ENCODE measurements at regions not wholly inside any gene's neighbourhood (a gene's known extent, or its start where the extent isn't known, plus 50 kb on each side); places are given as distances from the start of the nearest gene placed in this dataset.
A peak's percentile ranks its signal among the peaks of the same experiment; 100 is the strongest.

DNA sequence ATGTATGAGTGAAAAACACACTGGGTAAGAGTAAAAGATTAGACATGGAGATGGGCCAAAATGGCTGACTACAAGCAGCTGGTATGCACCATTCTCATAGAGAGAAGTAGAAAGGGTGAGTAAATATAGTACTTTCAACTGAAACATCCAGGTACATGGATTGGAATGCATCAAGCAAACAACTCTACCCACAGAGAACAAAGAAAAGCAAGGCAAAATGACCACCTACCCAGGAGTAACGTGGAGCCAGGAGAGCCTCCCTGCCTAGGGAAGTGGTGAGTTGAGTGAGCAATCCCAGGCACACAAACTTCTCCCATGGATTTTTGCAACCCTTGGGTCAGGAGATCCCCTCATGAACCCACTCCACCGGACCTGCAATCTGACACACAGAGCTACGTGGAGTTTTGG is 212.8 kb downstream of the PTN start:
- ChIA-PET CTCF (interaction anchor here (0.6 kb wide), 2 partner anchors 14 to 494 kb away, joined by 3 to 7 read pairs; no protein-coding TSS in a partner anchor), POLR2A (interaction anchor here (0.6 kb wide), 1 partner anchor 385 kb away, joined by 3 read pairs; no protein-coding TSS in a partner anchor)
- Mint-ChIP-seq H3K4me1 (ENCODE audit: insufficient read depth, unreplicated experiment) (no peaks in the 10 kb centered on the region), H3K9me3 (ENCODE audit: unreplicated experiment) (peaks cover 7% of the 10 kb centered on the region), H3K36me3 (ENCODE audit: insufficient read depth, unreplicated experiment) (no peaks in the 10 kb centered on the region), H3K27me3 (ENCODE audit: insufficient read depth, unreplicated experiment) (no peaks in the 10 kb centered on the region), H3K27ac (ENCODE audit: low read depth, unreplicated experiment) (no peak overlapping the region), H3K4me3 (ENCODE audit: unreplicated experiment) (no peak overlapping the region)
- intact Hi-C loops (cut with micrococcal nuclease) = no loop called here
- no TSS peak for BruUV-seq (replicated peaks)
- peak; percentile 11 for DNase-seq (ENCODE audit: unreplicated experiment)
- TF ChIP-seq, protein P1, sequence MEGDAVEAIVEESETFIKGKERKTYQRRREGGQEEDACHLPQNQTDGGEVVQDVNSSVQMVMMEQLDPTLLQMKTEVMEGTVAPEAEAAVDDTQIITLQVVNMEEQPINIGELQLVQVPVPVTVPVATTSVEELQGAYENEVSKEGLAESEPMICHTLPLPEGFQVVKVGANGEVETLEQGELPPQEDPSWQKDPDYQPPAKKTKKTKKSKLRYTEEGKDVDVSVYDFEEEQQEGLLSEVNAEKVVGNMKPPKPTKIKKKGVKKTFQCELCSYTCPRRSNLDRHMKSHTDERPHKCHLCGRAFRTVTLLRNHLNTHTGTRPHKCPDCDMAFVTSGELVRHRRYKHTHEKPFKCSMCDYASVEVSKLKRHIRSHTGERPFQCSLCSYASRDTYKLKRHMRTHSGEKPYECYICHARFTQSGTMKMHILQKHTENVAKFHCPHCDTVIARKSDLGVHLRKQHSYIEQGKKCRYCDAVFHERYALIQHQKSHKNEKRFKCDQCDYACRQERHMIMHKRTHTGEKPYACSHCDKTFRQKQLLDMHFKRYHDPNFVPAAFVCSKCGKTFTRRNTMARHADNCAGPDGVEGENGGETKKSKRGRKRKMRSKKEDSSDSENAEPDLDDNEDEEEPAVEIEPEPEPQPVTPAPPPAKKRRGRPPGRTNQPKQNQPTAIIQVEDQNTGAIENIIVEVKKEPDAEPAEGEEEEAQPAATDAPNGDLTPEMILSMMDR (IDR thresholded peaks at IDR 0.05; ENCODE audit: unreplicated experiment) = no peak

DNA sequence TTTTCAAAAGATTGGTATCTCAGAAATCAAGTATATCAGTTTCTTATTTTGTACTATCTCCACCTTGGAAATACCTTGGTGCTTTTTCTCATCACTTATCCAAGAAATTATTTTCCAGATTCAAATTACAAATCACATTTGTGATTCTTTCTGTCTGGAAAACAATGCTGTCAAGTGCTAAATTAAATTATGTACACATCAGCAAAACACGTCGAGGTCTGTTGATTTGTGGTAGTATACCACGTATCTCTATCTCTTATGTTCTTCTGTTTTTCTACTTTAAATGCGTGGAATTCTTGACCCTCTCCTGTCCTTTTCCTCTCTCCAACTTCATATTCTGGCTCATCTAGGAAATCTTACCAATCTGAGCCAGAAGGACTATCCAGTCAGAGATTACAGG is 214.5 kb downstream of the PTN start:
- no peak overlapping the region for H3K4me3 Mint-ChIP-seq (ENCODE audit: unreplicated experiment)
- no peaks in the 10 kb centered on the region for H3K36me3 Mint-ChIP-seq (ENCODE audit: insufficient read depth, unreplicated experiment)
- intact Hi-C loops (cut with micrococcal nuclease) = no loop called here
- CTCF ChIA-PET = no interaction called here
- POLR2A ChIA-PET = no interaction called here
- DNase-seq (ENCODE audit: unreplicated experiment) = no peak
- no peaks in the 10 kb centered on the region for H3K27me3 Mint-ChIP-seq (ENCODE audit: insufficient read depth, unreplicated experiment)
- H3K9me3 Mint-ChIP-seq (ENCODE audit: unreplicated experiment) = peaks cover 7% of the 10 kb centered on the region
- H3K4me1 Mint-ChIP-seq (ENCODE audit: insufficient read depth, unreplicated experiment) = no peaks in the 10 kb centered on the region
- TF ChIP-seq, protein P1 (IDR thresholded peaks at IDR 0.05; ENCODE audit: unreplicated experiment) = no peak
- H3K27ac Mint-ChIP-seq (ENCODE audit: low read depth, unreplicated experiment) = no peak overlapping the region
- BruUV-seq (replicated peaks) = no TSS peak

DNA sequence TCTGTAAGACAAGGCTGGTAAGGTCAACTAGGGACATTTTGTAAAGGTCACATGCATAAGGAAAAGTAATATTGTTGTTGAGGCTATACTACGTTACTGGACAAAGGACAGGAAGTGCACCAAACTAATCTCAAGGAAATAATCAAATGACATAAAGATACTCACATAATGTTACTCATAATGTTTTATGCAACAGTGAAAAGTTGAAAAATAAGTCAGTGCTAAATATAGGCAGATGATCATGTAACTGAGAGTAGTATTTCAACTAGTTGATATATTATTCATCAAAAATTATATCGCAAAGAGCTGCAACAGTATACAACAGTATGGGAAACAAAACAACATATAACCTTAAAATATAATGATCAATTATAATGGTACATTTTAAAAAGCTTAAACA is 215.7 kb downstream of the PTN start:
- TF ChIP-seq, protein P1 (IDR thresholded peaks at IDR 0.05; ENCODE audit: unreplicated experiment) = no peak
- Mint-ChIP-seq H3K36me3 (ENCODE audit: insufficient read depth, unreplicated experiment) (no peaks in the 10 kb centered on the region), H3K4me1 (ENCODE audit: insufficient read depth, unreplicated experiment) (no peaks in the 10 kb centered on the region), H3K4me3 (ENCODE audit: unreplicated experiment) (no peak overlapping the region), H3K27me3 (ENCODE audit: insufficient read depth, unreplicated experiment) (no peaks in the 10 kb centered on the region), H3K27ac (ENCODE audit: low read depth, unreplicated experiment) (no peak overlapping the region), H3K9me3 (ENCODE audit: unreplicated experiment) (peaks cover 8% of the 10 kb centered on the region)
- DNase-seq (ENCODE audit: unreplicated experiment) = no peak
- ChIA-PET CTCF (interaction anchor here (0.6 kb wide), 1 partner anchor 636 kb away, joined by 3 read pairs; no protein-coding TSS in a partner anchor), POLR2A (no interaction called here)
- intact Hi-C loops (cut with micrococcal nuclease) = no loop called here
- no TSS peak for BruUV-seq (replicated peaks)

DNA sequence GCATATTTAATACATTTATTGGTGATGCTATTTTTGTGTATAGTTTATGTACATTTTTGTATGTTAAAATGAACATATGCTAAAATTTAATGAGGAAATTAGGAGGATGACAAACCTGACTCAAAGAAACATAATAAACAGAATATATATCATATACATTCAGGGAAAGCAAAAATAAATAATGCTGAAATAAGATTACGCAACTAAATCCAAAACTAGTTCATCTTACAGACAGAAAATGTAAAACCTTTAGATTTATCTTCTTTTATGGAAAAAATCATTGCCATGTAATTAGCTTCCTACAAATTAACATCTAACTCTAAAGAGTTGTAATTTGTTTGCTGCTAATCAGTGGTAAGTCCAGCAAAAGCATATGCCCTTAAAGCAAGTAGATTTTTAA is 216.5 kb downstream of the PTN start:
- no peak overlapping the region for H3K27ac Mint-ChIP-seq (ENCODE audit: low read depth, unreplicated experiment)
- CTCF ChIA-PET = no interaction called here
- no peaks in the 10 kb centered on the region for H3K36me3 Mint-ChIP-seq (ENCODE audit: insufficient read depth, unreplicated experiment)
- DNase-seq (ENCODE audit: unreplicated experiment) = no peak
- TF ChIP-seq, protein P1 (IDR thresholded peaks at IDR 0.05; ENCODE audit: unreplicated experiment) = no peak
- no TSS peak for BruUV-seq (replicated peaks)
- POLR2A ChIA-PET = no interaction called here
- H3K9me3 Mint-ChIP-seq (ENCODE audit: unreplicated experiment) = peaks cover 8% of the 10 kb centered on the region
- H3K27me3 Mint-ChIP-seq (ENCODE audit: insufficient read depth, unreplicated experiment) = no peaks in the 10 kb centered on the region
- intact Hi-C loops (cut with micrococcal nuclease) = no loop called here
- H3K4me1 Mint-ChIP-seq (ENCODE audit: insufficient read depth, unreplicated experiment) = no peaks in the 10 kb centered on the region
- no peak overlapping the region for H3K4me3 Mint-ChIP-seq (ENCODE audit: unreplicated experiment)
